Activated CD4-positive, alpha-beta T cell treated with anti-CD3 and anti-CD28 coated beads, Interleukin-2, Interleukin-4, amounts not matched to agents 100 ng/mL and 50 ng/mL, durations not matched to agents 16 hours and 8 hours (primary cell): ENCODE measurements at regions not wholly inside any gene's neighbourhood (a gene's known extent, or its start where the extent isn't known, plus 50 kb on each side); places are given as distances from the start of the nearest gene placed in this dataset.
A peak's percentile ranks its signal among the peaks of the same experiment; 100 is the strongest.
"Not testable (repeated sequence)": the region's sequence is repeated elsewhere in the genome, so short reads cannot be mapped to it uniquely, and the experiment has no call there.

Experiments used
- DNase-seq: peaks from one replicate; pipeline ENCODE4 v3.0.0-alpha.2; 2020; ENCODE audit warnings: low spot score

- DNase-seq: no peak
Measured at GRCh38 chr6:134452906-134453305, 135.0 kb upstream of the SGK1 start.

- no peak for DNase-seq
Measured at GRCh38 chr6:134451529-134451928, 133.6 kb upstream of the SGK1 start.

GRCh38 chr6:134449781-134450180, 131.9 kb upstream of the SGK1 start:
- no peak for DNase-seq

GRCh38 chr6:134449004-134449403, 131.1 kb upstream of the SGK1 start:
- no peak for DNase-seq

- DNase-seq: no peak
Measured at GRCh38 chr6:134447883-134448387, 130.0 kb upstream of the SGK1 start.

- no peak for DNase-seq
Measured at GRCh38 chr6:134447423-134447822, 129.5 kb upstream of the SGK1 start.

- DNase-seq: no peak
Measured at GRCh38 chr6:134446896-134447295, 129.0 kb upstream of the SGK1 start.

GRCh38 chr6:134446218-134446848, 128.4 kb upstream of the SGK1 start:
- DNase-seq: no peak

GRCh38 chr6:134443009-134443408, 125.1 kb upstream of the SGK1 start:
- no peak for DNase-seq

- DNase-seq: no peak
Measured at GRCh38 chr6:134442073-134442472, 124.2 kb upstream of the SGK1 start.

GRCh38 chr6:134438837-134439236, 120.9 kb upstream of the SGK1 start:
- no peak for DNase-seq

GRCh38 chr6:134437376-134437775, 119.5 kb upstream of the SGK1 start:
- peak; percentile 57 for DNase-seq

- peak; percentile 31 for DNase-seq
Measured at GRCh38 chr6:134436950-134437349, 119.0 kb upstream of the SGK1 start.

- DNase-seq: peak; percentile 92
Measured at GRCh38 chr6:134436281-134436815, 118.4 kb upstream of the SGK1 start.

- no peak for DNase-seq
Measured at GRCh38 chr6:134435814-134436280, 117.9 kb upstream of the SGK1 start.

GRCh38 chr6:134434019-134434942, 116.4 kb upstream of the SGK1 start:
- DNase-seq: no peak

- DNase-seq: no peak
Measured at GRCh38 chr6:134432036-134432435, 114.1 kb upstream of the SGK1 start.

GRCh38 chr6:134431421-134431859, 113.5 kb upstream of the SGK1 start:
- no peak for DNase-seq

- no peak for DNase-seq
Measured at GRCh38 chr6:134429861-134430380, 112.0 kb upstream of the SGK1 start.

- no peak for DNase-seq
Measured at GRCh38 chr6:134427721-134428120, 109.8 kb upstream of the SGK1 start.

GRCh38 chr6:134426623-134427022, 108.7 kb upstream of the SGK1 start:
- DNase-seq: no peak

GRCh38 chr6:134425917-134426316, 108.0 kb upstream of the SGK1 start:
- not testable (repeated sequence) for DNase-seq
